Left cardiac atrium (tissue), 4 donors: ENCODE measurements at regions not wholly inside any gene's neighbourhood (a gene's known extent, or its start where the extent isn't known, plus 50 kb on each side); places are given as distances from the start of the nearest gene placed in this dataset.
"Not testable (repeated sequence)": the region's sequence is repeated elsewhere in the genome, so short reads cannot be mapped to it uniquely, and the experiment has no call there.

Experiments used
- ATAC-seq, 2 donors: fragments of 200-7000 bp; cut with Tn5 transposase; one replicate each; pipeline ENCODE4 v1.9.1; 2020; ENCODE audit warnings: mild to moderate bottlenecking in 2 of 2, moderate library complexity in 2 of 2
- DNase-seq: peaks from one replicate; pipeline ENCODE4 v3.0.0-alpha.2; 2020
- intact Hi-C, 2 donors: fragments of 100-400 bp; cut with DNase I; formaldehyde crosslinking; loops; one replicate each; pipeline versions ENCODE4 v1.14.1 to v1.15.1; 2022 to 2023
- donor health status: DM: no; HTN: yes; CAD: no.
- donor health status: DM: no; HTN: yes; CAD: no; lungs with severe emphysema.
- donor health status: DM: yes; HTN: yes; CAD: no.
- donor health status: Dilated cardiomyopathy.

GRCh38 chr13:62512194-62513141 is 1096.8 kb upstream of the PCDH20 start:
- intact Hi-C loops, result no loop called here
- ATAC-seq (no peak), DNase-seq (no peak)

DNA sequence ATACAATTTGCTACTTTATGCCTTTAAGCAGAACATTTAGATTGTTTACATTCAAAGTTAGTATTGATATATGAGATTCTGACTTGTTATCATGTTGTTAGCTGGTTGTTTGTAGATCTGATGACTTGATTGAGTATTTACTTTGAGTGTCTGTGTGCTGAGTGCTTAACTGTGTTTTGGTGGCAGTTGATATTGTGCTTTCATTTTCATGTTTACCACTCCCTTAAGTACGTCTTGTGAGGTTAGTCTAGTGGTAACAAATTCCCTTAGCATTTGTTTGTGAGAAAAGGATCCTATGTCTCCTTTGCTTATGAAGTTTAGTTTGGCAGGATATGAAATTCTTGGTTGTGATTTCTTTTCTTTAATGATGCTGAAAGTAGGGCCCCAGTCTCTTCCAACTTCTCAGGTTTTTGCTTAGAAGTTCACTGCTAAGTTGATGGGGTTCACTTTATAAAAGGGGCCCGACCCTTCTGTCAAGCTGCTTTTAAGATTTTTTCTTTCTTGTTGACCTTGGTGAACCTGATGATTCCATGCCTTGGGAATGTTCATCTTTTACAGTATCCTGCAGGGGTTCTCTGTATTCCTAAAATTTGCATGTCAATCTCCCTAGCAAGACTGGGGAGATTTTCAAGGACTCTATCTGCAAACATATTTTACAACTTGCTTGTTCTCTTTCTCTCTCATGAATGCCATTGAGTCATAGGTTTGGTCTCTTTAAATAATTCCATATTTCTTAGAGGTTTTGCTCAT is 1095.4 kb upstream of the PCDH20 start:
- DNase-seq (no peak), ATAC-seq (no peak)
- intact Hi-C loops, result no loop called here

GRCh38 chr13:62502588-62502987 is 1086.9 kb upstream of the PCDH20 start:
- intact Hi-C loops, result no loop called here
- no peak for DNase-seq

DNA sequence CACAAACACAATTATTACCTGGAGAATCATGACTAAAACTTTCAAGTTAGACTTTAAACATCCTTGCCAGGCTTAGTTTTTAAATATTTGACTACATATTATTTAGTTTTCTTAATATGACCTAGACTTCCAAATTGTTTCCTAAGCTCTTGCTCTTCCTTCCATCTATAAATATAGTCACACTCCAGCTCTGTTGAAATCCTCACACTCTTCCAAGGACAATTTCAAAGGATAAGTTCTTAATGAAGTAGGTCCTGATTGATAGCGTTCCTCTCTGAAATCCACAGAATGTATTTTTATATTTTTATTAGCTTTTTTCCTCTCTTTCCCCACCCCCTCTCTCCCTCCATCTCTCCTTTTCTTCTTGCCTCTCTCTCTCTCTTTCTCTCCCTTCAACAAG is 1074.1 kb upstream of the PCDH20 start:
- ATAC-seq (no peak), DNase-seq (no peak)
- intact Hi-C loops, result no loop called here

More at GRCh38 chr13:62502588-62502987, 1086.9 kb upstream of the PCDH20 start:
- ATAC-seq, result no peak

- ATAC-seq (no peak), DNase-seq (no peak)
- intact Hi-C loops, result no loop called here
Measured at GRCh38 chr13:62483774-62484173, 1068.1 kb upstream of the PCDH20 start.

- DNase-seq, result no peak
- intact Hi-C loops, result no loop called here
- no peak for ATAC-seq
Measured at GRCh38 chr13:62482351-62482750, 1066.7 kb upstream of the PCDH20 start.

- DNase-seq, result no peak
- ATAC-seq, result no peak
- intact Hi-C loops, result no loop called here
Measured at GRCh38 chr13:62473944-62474237, 1058.2 kb upstream of the PCDH20 start.

- DNase-seq (no peak), ATAC-seq (no peak)
- intact Hi-C loops, result no loop called here
Measured at GRCh38 chr13:62473190-62473943, 1057.7 kb upstream of the PCDH20 start.

GRCh38 chr13:62453761-62454160 is 1038.1 kb upstream of the PCDH20 start:
- ATAC-seq, result no peak

DNA sequence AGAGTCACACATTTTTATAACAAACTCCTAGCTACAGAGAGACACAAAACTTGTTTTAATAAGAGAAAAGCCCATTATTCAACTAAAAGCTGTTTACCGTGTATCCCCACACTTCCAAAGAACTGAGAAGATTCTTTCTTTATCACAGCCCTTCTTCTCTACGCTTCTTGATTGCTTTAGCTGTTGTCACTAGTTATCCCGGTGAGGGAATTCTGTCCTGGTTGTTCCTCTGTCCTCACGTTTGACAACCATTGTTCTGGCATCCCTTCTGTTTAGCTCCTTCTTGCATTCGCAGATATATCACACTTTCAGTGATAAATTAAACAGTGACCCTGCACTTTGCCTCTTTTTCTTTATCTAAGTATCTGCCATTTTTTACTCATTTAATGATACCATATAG is 1035.1 kb upstream of the PCDH20 start:
- DNase-seq, result no peak
- intact Hi-C loops, result no loop called here
- ATAC-seq, result no peak

More at GRCh38 chr13:62453761-62454160, 1038.1 kb upstream of the PCDH20 start:
- DNase-seq, result no peak
- intact Hi-C loops, result no loop called here

- intact Hi-C loops, DNase-seq, ATAC-seq: not testable (repeated sequence)
Measured at GRCh38 chr13:62447771-62448382, 1032.2 kb upstream of the PCDH20 start.

- no peak for DNase-seq
- intact Hi-C loops, result no loop called here
- no peak for ATAC-seq
Measured at GRCh38 chr13:62444805-62445204, 1029.2 kb upstream of the PCDH20 start.

DNA sequence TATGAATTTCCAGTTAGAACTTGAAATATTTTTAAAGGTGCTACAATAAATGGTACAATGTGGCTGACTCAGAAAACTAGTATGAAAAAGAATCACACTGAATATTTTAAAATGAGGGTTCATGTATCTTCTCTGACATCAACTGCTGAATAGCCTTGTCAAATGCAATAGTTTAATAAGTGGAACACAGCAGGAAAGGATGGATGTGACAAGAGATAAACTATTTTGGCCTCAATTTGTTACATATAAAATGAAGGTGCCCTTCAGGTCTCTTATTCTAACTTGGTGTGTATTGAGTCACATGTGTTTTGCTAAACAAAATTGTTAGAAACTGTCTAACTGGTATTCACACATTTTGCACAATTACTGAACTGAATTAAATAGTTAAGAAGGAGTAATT is 1018.4 kb upstream of the PCDH20 start:
- no peak for DNase-seq
- no peak for ATAC-seq
- intact Hi-C loops, result no loop called here

DNA sequence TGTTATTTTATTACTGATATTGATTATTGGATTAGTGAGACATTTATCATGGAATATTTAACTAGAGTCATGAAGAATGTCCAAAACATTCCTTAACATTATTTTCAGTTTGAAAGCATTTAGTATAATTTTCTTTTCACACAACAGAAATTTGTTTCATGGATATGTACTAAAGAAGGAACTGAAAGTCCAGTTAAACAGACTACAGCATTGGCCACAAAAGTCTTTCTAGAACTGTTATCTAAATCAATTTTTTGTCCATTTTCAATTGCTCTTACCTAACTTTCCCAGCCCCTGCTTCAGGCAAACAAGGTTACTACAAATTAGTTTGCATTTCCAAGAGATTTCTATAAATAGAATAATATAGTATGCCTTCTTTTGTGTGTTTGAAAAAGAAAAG is 1018.0 kb upstream of the PCDH20 start:
- DNase-seq, result no peak
- ATAC-seq, result no peak
- intact Hi-C loops, result no loop called here

DNA sequence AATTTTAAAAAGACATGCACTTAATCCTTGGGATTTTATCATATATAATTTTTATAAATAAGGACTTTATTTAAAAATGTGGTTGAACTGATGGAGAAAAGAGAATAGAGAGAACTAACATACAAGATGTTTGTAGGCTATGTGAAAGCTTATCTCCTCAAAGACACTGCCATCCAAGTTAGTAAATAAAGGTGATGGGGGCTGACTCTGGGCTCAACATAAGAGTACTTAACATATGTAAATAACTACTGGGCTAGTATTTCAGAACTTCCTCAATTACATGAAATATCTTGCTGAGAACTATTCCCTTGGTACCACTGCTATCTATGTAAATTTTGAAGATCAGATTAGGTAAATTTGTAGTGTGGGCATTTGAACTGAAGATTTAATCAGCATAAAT is 1017.3 kb upstream of the PCDH20 start:
- DNase-seq (no peak), ATAC-seq (no peak)
- intact Hi-C loops, result no loop called here

GRCh38 chr13:62432295-62432694 is 1016.6 kb upstream of the PCDH20 start:
- intact Hi-C loops, result no loop called here
- no peak for ATAC-seq
- no peak for DNase-seq

- ATAC-seq (no peak), DNase-seq (no peak)
- intact Hi-C loops, result no loop called here
Measured at GRCh38 chr13:62431852-62432251, 1016.2 kb upstream of the PCDH20 start.

DNA sequence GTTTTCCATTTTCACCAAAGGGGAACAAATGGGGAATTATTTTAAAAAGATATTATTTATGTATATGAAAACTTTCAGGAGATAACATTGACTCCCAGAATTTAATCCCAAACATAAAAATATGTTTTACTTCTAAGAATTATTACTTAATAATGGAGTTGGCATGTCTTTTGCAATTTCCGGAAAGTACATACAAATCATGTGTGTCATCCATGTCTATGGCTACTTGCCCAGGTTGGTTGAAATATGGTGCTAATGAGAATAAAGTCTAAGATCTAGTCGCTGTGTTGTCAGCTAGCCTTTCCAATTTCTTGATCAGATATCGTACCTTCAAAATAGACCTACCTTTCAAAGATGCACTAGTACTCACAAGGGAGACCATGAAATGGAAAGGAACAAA is 1003.2 kb upstream of the PCDH20 start:
- intact Hi-C loops, result no loop called here
- ATAC-seq (no peak), DNase-seq (no peak)

DNA sequence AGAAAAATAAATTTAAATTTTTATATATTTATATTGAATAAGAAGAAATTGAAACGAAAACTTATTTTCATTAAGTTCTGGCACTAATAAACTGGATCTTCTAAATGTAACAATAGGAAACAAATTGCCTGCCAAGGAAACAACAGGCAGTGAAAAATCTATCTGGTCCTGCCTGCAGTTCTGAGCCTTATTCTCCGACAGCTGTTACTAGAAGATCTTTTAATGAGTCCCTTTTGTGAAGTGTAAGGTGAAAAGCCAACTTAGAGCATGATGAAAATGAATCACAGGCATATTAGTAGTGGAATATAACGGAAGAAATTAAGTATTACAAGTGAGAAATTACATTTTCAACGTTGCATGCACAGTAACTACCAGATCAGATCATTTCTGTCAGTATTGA is 1002.7 kb upstream of the PCDH20 start:
- intact Hi-C loops, result no loop called here
- no peak for ATAC-seq
- DNase-seq, result no peak

- DNase-seq (no peak), ATAC-seq (no peak)
- intact Hi-C loops, result no loop called here
Measured at GRCh38 chr13:62407871-62408270, 992.2 kb upstream of the PCDH20 start.
